ENCODE measurements at regions not wholly inside any gene's neighbourhood (a gene's known extent, or its start where the extent isn't known, plus 50 kb on each side); places are given as distances from the start of the nearest gene placed in this dataset.

DNA sequence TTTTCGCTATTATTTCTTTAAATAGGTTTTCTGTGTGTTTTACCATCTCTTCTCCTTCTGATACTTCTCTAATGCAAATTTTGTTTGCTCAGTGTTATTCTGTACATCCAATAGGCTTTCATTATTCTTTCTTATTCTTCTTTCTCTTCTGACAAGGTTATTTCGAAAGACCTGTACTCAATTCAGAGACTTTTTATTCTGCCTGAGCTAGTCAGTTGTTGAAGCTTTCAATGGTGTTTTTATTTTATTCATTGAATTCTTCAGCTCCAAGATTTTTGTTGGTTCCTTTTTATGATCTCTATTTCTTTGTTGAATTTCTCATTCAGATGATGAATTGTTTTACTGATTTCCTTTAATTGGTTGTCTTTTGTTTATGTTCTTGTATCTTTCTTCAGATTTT lies 706.2 kb downstream of the NR2F1-AS1 start:
- Histone ChIP-seq H3K4me3 (replicated peaks in 1 of 3; ENCODE audit: insufficient read depth in 1 of 3, low read depth in 1 of 3, low read length in 3 of 3) (no peak overlapping the region), H3K9me1 (replicated peaks; ENCODE audit: control insufficient read depth, extremely low read depth, insufficient read depth, low read length) (no peaks in the 10 kb centered on the region), H4K20me1 (replicated peaks; ENCODE audit: control insufficient read depth, extremely low read depth, insufficient read depth, low read length) (no peaks in the 10 kb centered on the region), H3K36me3 (ENCODE audit: control insufficient read depth in 2 of 2, extremely low read depth in 1 of 2, insufficient read depth in 2 of 2, low read length in 2 of 2) (no peaks in the 10 kb centered on the region), H3K27ac (ENCODE audit: insufficient read depth, low read depth, low read length) (no peak overlapping the region), H3K9me3 (replicated peaks; ENCODE audit: control insufficient read depth, insufficient read depth, low read length) (no peaks in the 10 kb centered on the region), H2AFZ (ENCODE audit: low read depth, low read length) (no peak overlapping the region), H3K4me2 (ENCODE audit: insufficient read depth, low read length) (no peak overlapping the region), H3K9ac (replicated peaks; ENCODE audit: extremely low read depth, insufficient read depth, low read length) (no peak overlapping the region), H3K4me1 (ENCODE audit: control insufficient read depth, extremely low read depth, insufficient read depth, low read length) (no peaks in the 10 kb centered on the region), H3K27me3 (ENCODE audit: control insufficient read depth in 2 of 2, insufficient read depth in 2 of 2, low read length in 2 of 2) (no peaks in the 10 kb centered on the region), H3K79me2 (ENCODE audit: control insufficient read depth, insufficient read depth, low read length) (no peaks in the 10 kb centered on the region)
- intact Hi-C loops (cut with micrococcal nuclease) (no loop called here), dilution Hi-C loops (cut with MboI; ENCODE audit: extremely low pct_ligation_motif_present, low sequenced_read_pairs) (no loop called here)
- TF ChIP-seq, protein P1, sequence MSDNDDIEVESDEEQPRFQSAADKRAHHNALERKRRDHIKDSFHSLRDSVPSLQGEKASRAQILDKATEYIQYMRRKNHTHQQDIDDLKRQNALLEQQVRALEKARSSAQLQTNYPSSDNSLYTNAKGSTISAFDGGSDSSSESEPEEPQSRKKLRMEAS (IDR thresholded peaks at IDR 0.05; ENCODE audit: insufficient read depth, insufficient read length): no peak
- TF ChIP-seq FOS (IDR thresholded peaks at IDR 0.05; ENCODE audit: borderline replicate concordance, insufficient read depth, low read length): no peak
- TF ChIP-seq EZH2 (IDR thresholded peaks at IDR 0.05; ENCODE audit: borderline replicate concordance, low read depth, low read length, severe bottlenecking): no peak
- TF ChIP-seq JUN (IDR thresholded peaks at IDR 0.05; ENCODE audit: borderline replicate concordance, insufficient read depth, insufficient read length, low read depth): no peak
- TF ChIP-seq GATA2 (IDR thresholded peaks at IDR 0.05; ENCODE audit: insufficient read depth, insufficient read length, low read depth, low read length): no peak
- ChIA-PET CTCF (interaction anchor here (1.4 kb wide), 1 partner anchor 18 kb away, joined by 5 read pairs; no protein-coding TSS in a partner anchor), POLR2A (no interaction called here)
- DNase-seq (ENCODE audit: low read depth, low spot score): no peak
- BruUV-seq (replicated peaks): no TSS peak
- FAIRE-seq: no peak

DNA sequence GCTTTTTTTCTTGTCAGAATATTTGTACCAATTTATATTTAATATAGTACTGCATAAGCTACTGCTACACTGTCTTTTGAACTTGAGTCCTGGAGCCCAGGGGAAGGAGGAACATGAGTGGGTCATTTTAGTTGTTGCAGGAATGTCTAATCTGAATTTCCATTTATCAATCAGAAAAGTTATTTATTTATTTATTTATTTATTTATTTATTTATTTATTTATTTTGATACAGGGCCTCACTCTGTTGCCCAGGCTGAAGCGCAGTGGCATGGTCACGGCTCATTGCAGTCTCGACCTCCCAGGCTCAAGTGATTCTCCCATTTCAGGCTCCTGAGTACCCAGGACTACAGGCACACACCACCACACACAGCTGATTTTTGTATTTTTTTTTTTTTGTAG lies 712.6 kb downstream of the NR2F1-AS1 start:
- intact Hi-C loops (cut with micrococcal nuclease): no loop called here
- DNase-seq (ENCODE audit: low read depth, low spot score) (no peak), FAIRE-seq (no peak)
- no peaks in the 10 kb centered on the region for H4K20me1 ChIP-seq (replicated peaks; ENCODE audit: control insufficient read depth, extremely low read depth, insufficient read depth, low read length)
- dilution Hi-C loops (cut with MboI; ENCODE audit: extremely low pct_ligation_motif_present, low sequenced_read_pairs): no loop called here
- BruUV-seq (replicated peaks): no TSS peak
- H3K4me1 ChIP-seq (ENCODE audit: control insufficient read depth, extremely low read depth, insufficient read depth, low read length): peaks cover 5% of the 10 kb centered on the region
- no peak overlapping the region for H3K4me2 ChIP-seq (ENCODE audit: insufficient read depth, low read length)
- no peak overlapping the region for H2AFZ ChIP-seq (ENCODE audit: low read depth, low read length)
- no peaks in the 10 kb centered on the region for H3K79me2 ChIP-seq (ENCODE audit: control insufficient read depth, insufficient read depth, low read length)
- POLR2A ChIA-PET: no interaction called here
- no peak overlapping the region for H3K27ac ChIP-seq (ENCODE audit: insufficient read depth, low read depth, low read length)
- H3K4me3 ChIP-seq (replicated peaks in 1 of 3; ENCODE audit: insufficient read depth in 1 of 3, low read depth in 1 of 3, low read length in 3 of 3): no peak overlapping the region
- no peaks in the 10 kb centered on the region for H3K9me1 ChIP-seq (replicated peaks; ENCODE audit: control insufficient read depth, extremely low read depth, insufficient read depth, low read length)
- H3K36me3 ChIP-seq (ENCODE audit: control insufficient read depth in 2 of 2, extremely low read depth in 1 of 2, insufficient read depth in 2 of 2, low read length in 2 of 2): no peaks in the 10 kb centered on the region
- H3K9ac ChIP-seq (replicated peaks; ENCODE audit: extremely low read depth, insufficient read depth, low read length): no peak overlapping the region
- H3K27me3 ChIP-seq (ENCODE audit: control insufficient read depth in 2 of 2, insufficient read depth in 2 of 2, low read length in 2 of 2): no peaks in the 10 kb centered on the region
- CTCF ChIA-PET: no interaction called here
- no peak for TF ChIP-seq FOS (IDR thresholded peaks at IDR 0.05; ENCODE audit: borderline replicate concordance, insufficient read depth, low read length)
- TF ChIP-seq GATA2 (IDR thresholded peaks at IDR 0.05; ENCODE audit: insufficient read depth, insufficient read length, low read depth, low read length): no peak
- no peak for TF ChIP-seq JUN (IDR thresholded peaks at IDR 0.05; ENCODE audit: borderline replicate concordance, insufficient read depth, insufficient read length, low read depth)
- no peak for TF ChIP-seq POLR2AphosphoS5 (IDR thresholded peaks at IDR 0.05; ENCODE audit: insufficient read depth, low read depth, low read length)
- no peak for TF ChIP-seq EZH2 (IDR thresholded peaks at IDR 0.05; ENCODE audit: borderline replicate concordance, low read depth, low read length, severe bottlenecking)
- TF ChIP-seq, protein P2, sequence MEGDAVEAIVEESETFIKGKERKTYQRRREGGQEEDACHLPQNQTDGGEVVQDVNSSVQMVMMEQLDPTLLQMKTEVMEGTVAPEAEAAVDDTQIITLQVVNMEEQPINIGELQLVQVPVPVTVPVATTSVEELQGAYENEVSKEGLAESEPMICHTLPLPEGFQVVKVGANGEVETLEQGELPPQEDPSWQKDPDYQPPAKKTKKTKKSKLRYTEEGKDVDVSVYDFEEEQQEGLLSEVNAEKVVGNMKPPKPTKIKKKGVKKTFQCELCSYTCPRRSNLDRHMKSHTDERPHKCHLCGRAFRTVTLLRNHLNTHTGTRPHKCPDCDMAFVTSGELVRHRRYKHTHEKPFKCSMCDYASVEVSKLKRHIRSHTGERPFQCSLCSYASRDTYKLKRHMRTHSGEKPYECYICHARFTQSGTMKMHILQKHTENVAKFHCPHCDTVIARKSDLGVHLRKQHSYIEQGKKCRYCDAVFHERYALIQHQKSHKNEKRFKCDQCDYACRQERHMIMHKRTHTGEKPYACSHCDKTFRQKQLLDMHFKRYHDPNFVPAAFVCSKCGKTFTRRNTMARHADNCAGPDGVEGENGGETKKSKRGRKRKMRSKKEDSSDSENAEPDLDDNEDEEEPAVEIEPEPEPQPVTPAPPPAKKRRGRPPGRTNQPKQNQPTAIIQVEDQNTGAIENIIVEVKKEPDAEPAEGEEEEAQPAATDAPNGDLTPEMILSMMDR (IDR thresholded peaks at IDR 0.05; ENCODE audit: extremely low read depth in 1 of 2, insufficient read depth in 1 of 2, low read depth in 1 of 2, low read length in 2 of 2): no peak
- no peak for TF ChIP-seq MYC (IDR thresholded peaks at IDR 0.05; ENCODE audit: low read depth, low read length)
- TF ChIP-seq, protein P1 (IDR thresholded peaks at IDR 0.05; ENCODE audit: insufficient read depth, insufficient read length): no peak
- TF ChIP-seq POLR2A (IDR thresholded peaks at IDR 0.05; ENCODE audit: low read depth, low read length): no peak
- H3K9me3 ChIP-seq (replicated peaks; ENCODE audit: control insufficient read depth, insufficient read depth, low read length): no peaks in the 10 kb centered on the region

Measured in endothelial cell of umbilical vein (primary cell).